SK-N-SH treated with all-trans-retinoic acid at 6 μM for 48 hours (cell line): ENCODE measurements at regions not wholly inside any gene's neighbourhood (a gene's known extent, or its start where the extent isn't known, plus 50 kb on each side); places are given as distances from the start of the nearest gene placed in this dataset.

Experiments
- ATAC-seq: fragments of 200-7000 bp; cut with Tn5 transposase; 3 replicates; pipeline ENCODE4 v1.9.1; 2020; ENCODE audit warnings: mild to moderate bottlenecking, moderate library complexity
- ARNTL ChIP-seq: fragments of 450-650 bp; formaldehyde crosslinking; IDR thresholded peaks from 2 replicates; pipeline ENCODE4 v1.5.0; 2020; ENCODE audit warnings: low read depth, mild to moderate bottlenecking, moderate library complexity, borderline replicate concordance
- BACH2 ChIP-seq: fragments of 250-450 bp; sonication (Bioruptor Pico); IDR thresholded peaks from 2 replicates; pipeline ENCODE4 v1.9.0; 2021; ENCODE audit warnings: mild to moderate bottlenecking, borderline replicate concordance
- CSDC2 ChIP-seq: fragments of 250-450 bp; sonication (Bioruptor Pico); IDR thresholded peaks from 2 replicates; pipeline ENCODE4 v1.5.0; 2020; ENCODE audit warnings: mild to moderate bottlenecking, moderate library complexity
- ESRRG ChIP-seq: fragments of 250-450 bp; sonication (Bioruptor Pico); IDR thresholded peaks from 2 replicates; pipeline ENCODE4 v1.6.1; 2021; ENCODE audit warnings: mild to moderate bottlenecking
- GLIS3 ChIP-seq: fragments of 250-450 bp; sonication (Bioruptor Pico); IDR thresholded peaks from 2 replicates; pipeline ENCODE4 v1.5.0; 2020; ENCODE audit warnings: mild to moderate bottlenecking, moderate library complexity
- ISL1 ChIP-seq: fragments of 250-450 bp; sonication (Bioruptor Pico); IDR thresholded peaks from 2 replicates; pipeline ENCODE4 v2.1.2; 2022; ENCODE audit warnings: mild to moderate bottlenecking, moderate library complexity
- OSR1 ChIP-seq: fragments of 250-450 bp; sonication (Bioruptor Pico); IDR thresholded peaks from 2 replicates; pipeline ENCODE4 v1.8.0; 2022; ENCODE audit warnings: moderate library complexity, mild to moderate bottlenecking, inconsistent platforms
- POU6F1 ChIP-seq: fragments of 250-450 bp; sonication (Bioruptor Pico); IDR thresholded peaks from 2 replicates; pipeline ENCODE4 v1.8.0; 2021; ENCODE audit warnings: low read depth, mild to moderate bottlenecking, moderate library complexity, borderline replicate concordance
- PPARA ChIP-seq: fragments of 250-450 bp; sonication (Bioruptor Pico); IDR thresholded peaks from 2 replicates; pipeline ENCODE4 v1.5.0; 2020; ENCODE audit warnings: mild to moderate bottlenecking, borderline replicate concordance
- RARB ChIP-seq: fragments of 250-450 bp; sonication (Bioruptor Pico); IDR thresholded peaks from 2 replicates; pipeline ENCODE4 v1.8.0; 2021; ENCODE audit warnings: mild to moderate bottlenecking, moderate library complexity
- SNAI2 ChIP-seq: fragments of 250-450 bp; sonication (Bioruptor Pico); IDR thresholded peaks from 2 replicates; pipeline ENCODE4 v1.5.0; 2020; ENCODE audit warnings: mild to moderate bottlenecking, moderate library complexity
- TCF4 ChIP-seq: fragments of 250-450 bp; sonication (Bioruptor Pico); IDR thresholded peaks from 2 replicates; pipeline ENCODE4 v1.8.0; 2021; ENCODE audit warnings: mild to moderate bottlenecking, moderate library complexity, borderline replicate concordance
- TOX ChIP-seq: fragments of 250-450 bp; sonication (Bioruptor Pico); IDR thresholded peaks from 2 replicates; pipeline ENCODE4 v1.8.0; 2021; ENCODE audit warnings: mild to moderate bottlenecking, moderate library complexity, borderline replicate concordance
- ZC3H10 ChIP-seq: fragments of 250-450 bp; sonication (Bioruptor Pico); IDR thresholded peaks from 2 replicates; pipeline ENCODE4 v1.5.1; 2021; ENCODE audit warnings: mild to moderate bottlenecking, moderate library complexity
- ZFP3 ChIP-seq: fragments of 250-450 bp; sonication (Bioruptor Pico); IDR thresholded peaks from 2 replicates; pipeline ENCODE4 v1.5.0; 2020; ENCODE audit warnings: mild to moderate bottlenecking, moderate library complexity
- ZFP30 ChIP-seq: fragments of 450-650 bp; formaldehyde crosslinking; IDR thresholded peaks from 2 replicates; pipeline ENCODE4 v1.5.0; 2022; ENCODE audit warnings: mild to moderate bottlenecking, moderate library complexity
- ZNF565 ChIP-seq: fragments of 450-650 bp; formaldehyde crosslinking; conservative IDR thresholded peaks from 2 replicates; pipeline ENCODE4 v1.5.0; 2020; ENCODE audit warnings: low read depth, mild to moderate bottlenecking, moderate library complexity
- ZNF70 ChIP-seq: fragments of 450-650 bp; formaldehyde crosslinking; IDR thresholded peaks from 2 replicates; pipeline ENCODE4 v1.5.0; 2020; ENCODE audit warnings: mild to moderate bottlenecking, moderate library complexity
- ZNF8 ChIP-seq: fragments of 450-650 bp; formaldehyde crosslinking; IDR thresholded peaks from 2 replicates; pipeline ENCODE4 v1.5.0; 2020; ENCODE audit warnings: mild to moderate bottlenecking, moderate library complexity
- TF ChIP-seq, protein P1 (sequence below): fragments of 250-450 bp; sonication (Bioruptor Pico); IDR thresholded peaks from 2 replicates; pipeline ENCODE4 v1.5.0; 2020; ENCODE audit warnings: mild to moderate bottlenecking, moderate library complexity
- TF ChIP-seq, protein P2 (sequence below): fragments of 250-450 bp; sonication (Bioruptor Pico); IDR thresholded peaks from 2 replicates; pipeline ENCODE4 v1.5.1; 2020; ENCODE audit warnings: low read depth, mild to moderate bottlenecking, moderate library complexity
- TF ChIP-seq, protein P3 (sequence below): fragments of 250-450 bp; sonication (Bioruptor Pico); IDR thresholded peaks from 2 replicates; pipeline ENCODE4 v1.5.1; 2021; ENCODE audit warnings: mild to moderate bottlenecking, moderate library complexity
- TF ChIP-seq, protein P4 (sequence below): fragments of 250-450 bp; sonication (Bioruptor Pico); IDR thresholded peaks from 2 replicates; pipeline ENCODE4 v1.8.0; 2020; ENCODE audit warnings: mild to moderate bottlenecking, moderate library complexity, borderline replicate concordance

- no peak for ATAC-seq
- TF ChIP-seq SNAI2 (CRISPR knock-in tag) (no peak), ZNF8 (CRISPR knock-in tag) (no peak), OSR1 (CRISPR knock-in tag) (no peak), PPARA (CRISPR knock-in tag) (no peak), ZNF565 (CRISPR knock-in tag) (no peak), ZC3H10 (CRISPR knock-in tag) (no peak), ZFP3 (no peak), GLIS3 (CRISPR knock-in tag) (no peak), ESRRG (no peak), TOX (CRISPR knock-in tag) (no peak), ZNF70 (no peak)
- TF ChIP-seq, all 23 proteins: peak for 0
Measured at GRCh38 chr6:40042232-40042631, 108.0 kb upstream of the MOCS1 start.

- TF ChIP-seq, protein P1, sequence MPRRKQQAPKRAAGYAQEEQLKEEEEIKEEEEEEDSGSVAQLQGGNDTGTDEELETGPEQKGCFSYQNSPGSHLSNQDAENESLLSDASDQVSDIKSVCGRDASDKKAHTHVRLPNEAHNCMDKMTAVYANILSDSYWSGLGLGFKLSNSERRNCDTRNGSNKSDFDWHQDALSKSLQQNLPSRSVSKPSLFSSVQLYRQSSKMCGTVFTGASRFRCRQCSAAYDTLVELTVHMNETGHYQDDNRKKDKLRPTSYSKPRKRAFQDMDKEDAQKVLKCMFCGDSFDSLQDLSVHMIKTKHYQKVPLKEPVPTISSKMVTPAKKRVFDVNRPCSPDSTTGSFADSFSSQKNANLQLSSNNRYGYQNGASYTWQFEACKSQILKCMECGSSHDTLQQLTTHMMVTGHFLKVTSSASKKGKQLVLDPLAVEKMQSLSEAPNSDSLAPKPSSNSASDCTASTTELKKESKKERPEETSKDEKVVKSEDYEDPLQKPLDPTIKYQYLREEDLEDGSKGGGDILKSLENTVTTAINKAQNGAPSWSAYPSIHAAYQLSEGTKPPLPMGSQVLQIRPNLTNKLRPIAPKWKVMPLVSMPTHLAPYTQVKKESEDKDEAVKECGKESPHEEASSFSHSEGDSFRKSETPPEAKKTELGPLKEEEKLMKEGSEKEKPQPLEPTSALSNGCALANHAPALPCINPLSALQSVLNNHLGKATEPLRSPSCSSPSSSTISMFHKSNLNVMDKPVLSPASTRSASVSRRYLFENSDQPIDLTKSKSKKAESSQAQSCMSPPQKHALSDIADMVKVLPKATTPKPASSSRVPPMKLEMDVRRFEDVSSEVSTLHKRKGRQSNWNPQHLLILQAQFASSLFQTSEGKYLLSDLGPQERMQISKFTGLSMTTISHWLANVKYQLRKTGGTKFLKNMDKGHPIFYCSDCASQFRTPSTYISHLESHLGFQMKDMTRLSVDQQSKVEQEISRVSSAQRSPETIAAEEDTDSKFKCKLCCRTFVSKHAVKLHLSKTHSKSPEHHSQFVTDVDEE (CRISPR knock-in tag) = no peak
- TF ChIP-seq, protein P2, sequence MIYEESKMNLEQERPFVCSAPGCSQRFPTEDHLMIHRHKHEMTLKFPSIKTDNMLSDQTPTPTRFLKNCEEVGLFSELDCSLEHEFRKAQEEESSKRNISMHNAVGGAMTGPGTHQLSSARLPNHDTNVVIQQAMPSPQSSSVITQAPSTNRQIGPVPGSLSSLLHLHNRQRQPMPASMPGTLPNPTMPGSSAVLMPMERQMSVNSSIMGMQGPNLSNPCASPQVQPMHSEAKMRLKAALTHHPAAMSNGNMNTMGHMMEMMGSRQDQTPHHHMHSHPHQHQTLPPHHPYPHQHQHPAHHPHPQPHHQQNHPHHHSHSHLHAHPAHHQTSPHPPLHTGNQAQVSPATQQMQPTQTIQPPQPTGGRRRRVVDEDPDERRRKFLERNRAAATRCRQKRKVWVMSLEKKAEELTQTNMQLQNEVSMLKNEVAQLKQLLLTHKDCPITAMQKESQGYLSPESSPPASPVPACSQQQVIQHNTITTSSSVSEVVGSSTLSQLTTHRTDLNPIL (CRISPR knock-in tag) = no peak
- TF ChIP-seq SNAI2 (CRISPR knock-in tag) = no peak
- no peak for ATAC-seq
Measured at GRCh38 chr6:40039042-40039441, 104.8 kb upstream of the MOCS1 start.

GRCh38 chr6:40038626-40039025, 104.4 kb upstream of the MOCS1 start:
- no peak for TF ChIP-seq ZFP30 (CRISPR knock-in tag)
- TF ChIP-seq, protein P3, sequence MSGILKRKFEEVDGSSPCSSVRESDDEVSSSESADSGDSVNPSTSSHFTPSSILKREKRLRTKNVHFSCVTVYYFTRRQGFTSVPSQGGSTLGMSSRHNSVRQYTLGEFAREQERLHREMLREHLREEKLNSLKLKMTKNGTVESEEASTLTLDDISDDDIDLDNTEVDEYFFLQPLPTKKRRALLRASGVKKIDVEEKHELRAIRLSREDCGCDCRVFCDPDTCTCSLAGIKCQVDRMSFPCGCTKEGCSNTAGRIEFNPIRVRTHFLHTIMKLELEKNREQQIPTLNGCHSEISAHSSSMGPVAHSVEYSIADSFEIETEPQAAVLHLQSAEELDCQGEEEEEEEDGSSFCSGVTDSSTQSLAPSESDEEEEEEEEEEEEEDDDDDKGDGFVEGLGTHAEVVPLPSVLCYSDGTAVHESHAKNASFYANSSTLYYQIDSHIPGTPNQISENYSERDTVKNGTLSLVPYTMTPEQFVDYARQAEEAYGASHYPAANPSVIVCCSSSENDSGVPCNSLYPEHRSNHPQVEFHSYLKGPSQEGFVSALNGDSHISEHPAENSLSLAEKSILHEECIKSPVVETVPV (CRISPR knock-in tag) = no peak
- TF ChIP-seq TCF4 (CRISPR knock-in tag) = no peak
- no peak for TF ChIP-seq TOX (CRISPR knock-in tag)
- TF ChIP-seq CSDC2 = no peak
- no peak for TF ChIP-seq ZNF70
- no peak for TF ChIP-seq POU6F1 (CRISPR knock-in tag)
- TF ChIP-seq, protein P2 (CRISPR knock-in tag) = no peak
- no peak for TF ChIP-seq GLIS3 (CRISPR knock-in tag)
- TF ChIP-seq PPARA (CRISPR knock-in tag) = no peak
- no peak for TF ChIP-seq ARNTL (CRISPR knock-in tag)
- no peak for TF ChIP-seq SNAI2 (CRISPR knock-in tag)
- TF ChIP-seq ESRRG = no peak
- TF ChIP-seq, protein P4, sequence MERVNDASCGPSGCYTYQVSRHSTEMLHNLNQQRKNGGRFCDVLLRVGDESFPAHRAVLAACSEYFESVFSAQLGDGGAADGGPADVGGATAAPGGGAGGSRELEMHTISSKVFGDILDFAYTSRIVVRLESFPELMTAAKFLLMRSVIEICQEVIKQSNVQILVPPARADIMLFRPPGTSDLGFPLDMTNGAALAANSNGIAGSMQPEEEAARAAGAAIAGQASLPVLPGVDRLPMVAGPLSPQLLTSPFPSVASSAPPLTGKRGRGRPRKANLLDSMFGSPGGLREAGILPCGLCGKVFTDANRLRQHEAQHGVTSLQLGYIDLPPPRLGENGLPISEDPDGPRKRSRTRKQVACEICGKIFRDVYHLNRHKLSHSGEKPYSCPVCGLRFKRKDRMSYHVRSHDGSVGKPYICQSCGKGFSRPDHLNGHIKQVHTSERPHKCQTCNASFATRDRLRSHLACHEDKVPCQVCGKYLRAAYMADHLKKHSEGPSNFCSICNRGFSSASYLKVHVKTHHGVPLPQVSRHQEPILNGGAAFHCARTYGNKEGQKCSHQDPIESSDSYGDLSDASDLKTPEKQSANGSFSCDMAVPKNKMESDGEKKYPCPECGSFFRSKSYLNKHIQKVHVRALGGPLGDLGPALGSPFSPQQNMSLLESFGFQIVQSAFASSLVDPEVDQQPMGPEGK (CRISPR knock-in tag) = no peak
- no peak for TF ChIP-seq ZNF565 (CRISPR knock-in tag)
- no peak for TF ChIP-seq ISL1 (CRISPR knock-in tag)
- TF ChIP-seq RARB (CRISPR knock-in tag) = no peak
- TF ChIP-seq OSR1 (CRISPR knock-in tag) = no peak
- no peak for TF ChIP-seq BACH2
- TF ChIP-seq, protein P1 (CRISPR knock-in tag) = no peak
- TF ChIP-seq, all 23 proteins: peak for 0
- no peak for ATAC-seq
